ENCODE measurements at regions not wholly inside any gene's neighbourhood (a gene's known extent, or its start where the extent isn't known, plus 50 kb on each side); places are given as distances from the start of the nearest gene placed in this dataset.
A peak's percentile ranks its signal among the peaks of the same experiment; 100 is the strongest.
"Not testable (repeated sequence)": the region's sequence is repeated elsewhere in the genome, so short reads cannot be mapped to it uniquely, and the experiment has no call there.

GRCh38 chr2:173572848-173573247 lies 218.2 kb downstream of the CDCA7 start:
- H3K4me3 ChIP-seq (ENCODE audit: low read depth, low read length): no peak overlapping the region
- TF ChIP-seq, protein P1, sequence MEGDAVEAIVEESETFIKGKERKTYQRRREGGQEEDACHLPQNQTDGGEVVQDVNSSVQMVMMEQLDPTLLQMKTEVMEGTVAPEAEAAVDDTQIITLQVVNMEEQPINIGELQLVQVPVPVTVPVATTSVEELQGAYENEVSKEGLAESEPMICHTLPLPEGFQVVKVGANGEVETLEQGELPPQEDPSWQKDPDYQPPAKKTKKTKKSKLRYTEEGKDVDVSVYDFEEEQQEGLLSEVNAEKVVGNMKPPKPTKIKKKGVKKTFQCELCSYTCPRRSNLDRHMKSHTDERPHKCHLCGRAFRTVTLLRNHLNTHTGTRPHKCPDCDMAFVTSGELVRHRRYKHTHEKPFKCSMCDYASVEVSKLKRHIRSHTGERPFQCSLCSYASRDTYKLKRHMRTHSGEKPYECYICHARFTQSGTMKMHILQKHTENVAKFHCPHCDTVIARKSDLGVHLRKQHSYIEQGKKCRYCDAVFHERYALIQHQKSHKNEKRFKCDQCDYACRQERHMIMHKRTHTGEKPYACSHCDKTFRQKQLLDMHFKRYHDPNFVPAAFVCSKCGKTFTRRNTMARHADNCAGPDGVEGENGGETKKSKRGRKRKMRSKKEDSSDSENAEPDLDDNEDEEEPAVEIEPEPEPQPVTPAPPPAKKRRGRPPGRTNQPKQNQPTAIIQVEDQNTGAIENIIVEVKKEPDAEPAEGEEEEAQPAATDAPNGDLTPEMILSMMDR (IDR thresholded peaks at IDR 0.05; ENCODE audit: insufficient read depth, low read depth, low read length): no peak
- DNase-seq (ENCODE audit: low read depth): no peak

DNA sequence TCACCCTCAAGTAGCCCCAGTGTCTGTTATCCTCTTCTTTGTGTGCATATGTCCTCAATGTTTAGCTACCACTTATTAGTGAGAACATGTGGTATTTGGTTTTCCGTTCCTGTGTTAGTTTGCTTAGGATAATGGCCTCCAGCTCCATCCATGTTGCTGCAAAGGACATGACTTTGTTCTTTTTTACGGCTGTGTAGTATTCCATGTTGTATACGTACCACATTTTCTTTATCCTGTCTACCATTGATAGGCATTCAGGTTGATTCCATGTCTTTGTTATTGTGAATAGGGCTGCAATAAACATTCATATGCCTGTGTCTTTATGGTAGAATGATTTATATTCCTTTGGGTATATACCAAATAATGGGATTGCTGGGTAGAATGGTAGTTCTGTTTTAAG lies 219.1 kb downstream of the CDCA7 start:
- not testable (repeated sequence) for DNase-seq (ENCODE audit: low read depth); H3K4me3 ChIP-seq (ENCODE audit: low read depth, low read length)

DNA sequence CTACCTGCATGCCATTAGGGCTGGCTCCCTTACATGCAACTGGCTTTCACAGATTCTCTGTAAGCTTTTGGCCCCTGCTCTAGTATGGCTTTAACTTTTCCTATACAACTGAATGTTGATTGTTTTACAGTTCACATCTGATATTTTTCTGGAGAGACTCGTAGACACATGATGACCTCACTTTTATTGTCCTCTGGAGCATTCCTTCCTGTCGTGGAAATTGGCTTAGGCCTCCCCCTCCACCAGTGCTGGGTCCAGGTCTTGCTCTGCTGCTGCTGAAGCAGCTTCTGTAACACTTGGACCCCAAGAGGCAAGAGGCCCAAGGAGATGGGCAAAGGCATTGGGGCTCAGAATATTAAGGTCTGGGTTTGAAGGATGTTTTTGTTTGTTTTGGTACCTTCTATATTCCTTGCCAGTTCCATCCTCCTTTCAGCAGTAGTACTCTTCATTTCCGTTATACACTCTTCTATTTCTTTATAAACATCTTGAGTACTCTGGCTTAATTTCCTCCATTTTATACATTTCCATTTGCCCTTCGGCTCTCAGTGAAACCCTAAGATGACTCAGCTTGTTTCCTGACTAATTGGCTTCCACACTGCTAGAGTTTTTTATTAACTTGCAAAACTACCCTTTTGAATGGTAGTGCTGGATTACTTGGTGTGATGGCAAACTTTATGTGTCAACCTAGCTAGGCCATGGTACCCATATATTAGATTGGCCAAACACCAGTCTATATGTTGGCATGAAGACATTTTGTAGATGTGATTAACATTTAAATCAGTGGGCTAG lies 219.8 kb downstream of the CDCA7 start:
- TF ChIP-seq, protein P1 (IDR thresholded peaks at IDR 0.05; ENCODE audit: insufficient read depth, low read depth, low read length): no peak
- peak; percentile 40 for DNase-seq (ENCODE audit: low read depth)
- H3K4me3 ChIP-seq (ENCODE audit: low read depth, low read length): no peak overlapping the region

- H3K4me3 ChIP-seq (ENCODE audit: low read depth, low read length): no peak overlapping the region
- TF ChIP-seq, protein P1 (IDR thresholded peaks at IDR 0.05; ENCODE audit: insufficient read depth, low read depth, low read length): no peak
- DNase-seq (ENCODE audit: low read depth): no peak
Measured at GRCh38 chr2:173578404-173579107, 223.9 kb downstream of the CDCA7 start.

DNA sequence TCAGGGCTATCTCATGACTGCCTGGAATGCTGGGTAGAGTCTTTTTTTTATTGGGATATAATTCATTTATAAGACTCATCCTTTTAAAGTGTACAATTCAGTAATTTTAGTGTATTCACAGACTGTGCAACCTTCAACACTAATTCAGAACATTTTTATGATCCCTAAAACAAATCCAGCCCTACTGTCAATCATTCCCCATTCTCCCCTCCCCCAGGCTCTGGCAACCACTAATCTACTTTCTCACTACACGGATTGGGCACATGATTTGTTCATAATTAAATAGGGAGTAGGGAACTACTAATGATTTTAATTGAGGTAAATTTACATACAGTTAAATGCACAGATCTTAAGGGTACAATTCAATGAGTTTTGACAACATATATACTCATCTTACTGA lies 225.7 kb downstream of the CDCA7 start:
- H3K4me3 ChIP-seq (ENCODE audit: low read depth, low read length): no peak overlapping the region
- no peak for DNase-seq (ENCODE audit: low read depth)
- TF ChIP-seq, protein P1 (IDR thresholded peaks at IDR 0.05; ENCODE audit: insufficient read depth, low read depth, low read length): no peak

GRCh38 chr2:173580956-173581355 lies 226.3 kb downstream of the CDCA7 start:
- H3K4me3 ChIP-seq (ENCODE audit: low read depth, low read length): no peak overlapping the region
- TF ChIP-seq, protein P1 (IDR thresholded peaks at IDR 0.05; ENCODE audit: insufficient read depth, low read depth, low read length): no peak
- no peak for DNase-seq (ENCODE audit: low read depth)

- no peak overlapping the region for H3K4me3 ChIP-seq (ENCODE audit: low read depth, low read length)
- TF ChIP-seq, protein P1 (IDR thresholded peaks at IDR 0.05; ENCODE audit: insufficient read depth, low read depth, low read length): no peak
- DNase-seq (ENCODE audit: low read depth): no peak
Measured at GRCh38 chr2:173583196-173583595, 228.5 kb downstream of the CDCA7 start.
